Breast epithelium (tissue), 4 donors: ENCODE measurements at regions not wholly inside any gene's neighbourhood (a gene's known extent, or its start where the extent isn't known, plus 50 kb on each side); places are given as distances from the start of the nearest gene placed in this dataset.

Source experiments
- DNase-seq, 2 donors: peaks; one replicate each; pipeline ENCODE4 v3.0.0-alpha.2; 2019; ENCODE audit warnings: low spot score in 2 of 2
- H3K27ac ChIP-seq, 2 donors: fragments of 200-600 bp; sonication (generic) in 1 of 2; one replicate each; pipeline ENCODE4 v1.5.1; 2016 to 2019; ENCODE audit warnings: mild to moderate bottlenecking in 1 of 2
- H3K27me3 ChIP-seq, 2 donors: fragments of 200-600 bp; sonication (generic) in 1 of 2; one replicate each; pipeline versions ENCODE4 v1.5.1 to v1.6.0; 2017 to 2019; ENCODE audit warnings: control low read depth in 1 of 2, mild to moderate bottlenecking in 1 of 2
- H3K36me3 ChIP-seq: fragments of 200-600 bp; one replicate; pipeline ENCODE4 v1.5.1; 2019
- H3K4me1 ChIP-seq, 2 donors: fragments of 200-600 bp; sonication (generic); one replicate each; pipeline ENCODE4 v1.5.1; 2016 to 2019; ENCODE audit warnings: control low read depth in 1 of 2
- H3K4me3 ChIP-seq, 3 donors: fragments of 200-600 bp; sonication (generic); 1 replicate in 2 of 3; 2 replicates in 1 of 3; pipeline ENCODE4 v1.5.1; 2016 to 2019; ENCODE audit warnings: mild to moderate bottlenecking in 3 of 3, moderate library complexity in 2 of 3
- H3K9me3 ChIP-seq, 2 donors: fragments of 200-600 bp; sonication (generic) in 1 of 2; one replicate each; pipeline ENCODE4 v1.5.1; 2016 to 2019; ENCODE audit warnings: control low read depth in 1 of 2
- CTCF ChIP-seq, 3 donors: fragments of 450-650 bp; IDR thresholded peaks; one replicate each; pipeline ENCODE4 v1.5.1; 2016 to 2017; ENCODE audit warnings: antibody characterized with exemption in 3 of 3, mild to moderate bottlenecking in 3 of 3, moderate library complexity in 3 of 3
- POLR2A ChIP-seq: fragments of 450-650 bp; IDR thresholded peaks from one replicate; pipeline ENCODE4 v1.6.1; 2016; ENCODE audit warnings: antibody characterized with exemption, mild to moderate bottlenecking, moderate library complexity
- POLR2AphosphoS5 ChIP-seq, 3 donors: sonication (generic); formaldehyde crosslinking; IDR thresholded peaks; one replicate each; pipeline ENCODE4 v1.6.1; 2017; ENCODE audit warnings: antibody characterized with exemption in 3 of 3
- intact Hi-C: fragments of 100-400 bp; cut with DNase I; formaldehyde crosslinking; loops from one replicate; pipeline ENCODE4 v1.15.1; 2023; ENCODE audit warnings: low total_unique reads

- intact Hi-C loops, result no loop called here
- H3K27me3 ChIP-seq, result no peaks in the 10 kb centered on the region
- H3K4me1 ChIP-seq, result no peaks in the 10 kb centered on the region
- H3K4me3 ChIP-seq, result no peak overlapping the region
- H3K27ac ChIP-seq, result no peak overlapping the region
- no peak for DNase-seq
- no peaks in the 10 kb centered on the region for H3K36me3 ChIP-seq
- no peaks in the 10 kb centered on the region for H3K9me3 ChIP-seq
- TF ChIP-seq CTCF (IDR thresholded peaks at IDR 0.05) (no peak), POLR2A (no peak), POLR2AphosphoS5 (IDR thresholded peaks at IDR 0.05) (no peak)
Measured at GRCh38 chr10:32167450-32167849, 111.2 kb upstream of the KIF5B start.

- intact Hi-C loops, result no loop called here
- no peak for TF ChIP-seq POLR2AphosphoS5 (IDR thresholded peaks at IDR 0.05)
- TF ChIP-seq CTCF (IDR thresholded peaks at IDR 0.05), result no peak
- no peak for TF ChIP-seq POLR2A
- no peak overlapping the region for H3K4me3 ChIP-seq
- H3K36me3 ChIP-seq, result no peaks in the 10 kb centered on the region
- H3K9me3 ChIP-seq, result no peaks in the 10 kb centered on the region
- H3K27ac ChIP-seq, result no peak overlapping the region
- no peak for DNase-seq
- H3K4me1 ChIP-seq, result no peaks in the 10 kb centered on the region
- H3K27me3 ChIP-seq, result no peaks in the 10 kb centered on the region
Measured at GRCh38 chr10:32166365-32166764, 110.1 kb upstream of the KIF5B start.

- no peak overlapping the region for H3K4me3 ChIP-seq
- H3K27me3 ChIP-seq, result no peaks in the 10 kb centered on the region
- H3K4me1 ChIP-seq, result no peaks in the 10 kb centered on the region
- no peaks in the 10 kb centered on the region for H3K36me3 ChIP-seq
- TF ChIP-seq POLR2AphosphoS5 (IDR thresholded peaks at IDR 0.05) (no peak), CTCF (IDR thresholded peaks at IDR 0.05) (no peak), POLR2A (no peak)
- no peaks in the 10 kb centered on the region for H3K9me3 ChIP-seq
- no peak for DNase-seq
- no peak overlapping the region for H3K27ac ChIP-seq
- intact Hi-C loops, result no loop called here
Measured at GRCh38 chr10:32163762-32164148, 107.5 kb upstream of the KIF5B start.

GRCh38 chr10:32163071-32163761 lies 107.0 kb upstream of the KIF5B start:
- no peak for DNase-seq
- intact Hi-C loops, result no loop called here
- Histone ChIP-seq H3K4me3 (no peak overlapping the region), H3K36me3 (no peaks in the 10 kb centered on the region), H3K9me3 (no peaks in the 10 kb centered on the region), H3K4me1 (no peaks in the 10 kb centered on the region), H3K27ac (no peak overlapping the region), H3K27me3 (no peaks in the 10 kb centered on the region)
- no peak for TF ChIP-seq POLR2A
- no peak for TF ChIP-seq POLR2AphosphoS5 (IDR thresholded peaks at IDR 0.05)

GRCh38 chr10:32161586-32161985 lies 105.4 kb upstream of the KIF5B start:
- Histone ChIP-seq H3K4me3 (no peak overlapping the region), H3K36me3 (no peaks in the 10 kb centered on the region), H3K27ac (no peak overlapping the region), H3K4me1 (no peaks in the 10 kb centered on the region), H3K9me3 (no peaks in the 10 kb centered on the region), H3K27me3 (no peaks in the 10 kb centered on the region)
- intact Hi-C loops, result no loop called here
- no peak for DNase-seq
- TF ChIP-seq POLR2AphosphoS5 (IDR thresholded peaks at IDR 0.05) (no peak), CTCF (IDR thresholded peaks at IDR 0.05) (no peak), POLR2A (no peak)
